Ovary (tissue), 7 donors: ENCODE measurements at regions not wholly inside any gene's neighbourhood (a gene's known extent, or its start where the extent isn't known, plus 50 kb on each side); places are given as distances from the start of the nearest gene placed in this dataset.

Experiments used
- DNase-seq, 5 donors: peaks; one replicate each; pipeline ENCODE4 v3.0.0-alpha.2; 2019 to 2020
- H3K27ac ChIP-seq, 2 donors: fragments of 200-600 bp; one replicate each; pipeline versions ENCODE4 v1.5.1 to v1.8.0; 2019 to 2022
- H3K27me3 ChIP-seq: fragments of 200-600 bp; one replicate; pipeline ENCODE4 v1.8.0; 2022
- H3K36me3 ChIP-seq: fragments of 200-600 bp; sonication (generic); one replicate; pipeline ENCODE4 v1.5.1; 2019
- H3K4me1 ChIP-seq: one replicate; pipeline ENCODE4 v1.8.1; 2013; ENCODE audit warnings: mild to moderate bottlenecking, moderate library complexity; ENCODE audit not compliant: insufficient read depth
- H3K4me3 ChIP-seq: fragments of 200-600 bp; sonication (generic); one replicate; pipeline ENCODE4 v1.5.1; 2017
- H3K9me3 ChIP-seq, 2 donors: fragments of 200-600 bp in 1 of 2; sonication (generic) in 1 of 2; one replicate each; pipeline versions ENCODE4 v1.5.1 to v1.8.1; 2013 to 2019; ENCODE audit warnings: mild to moderate bottlenecking in 1 of 2, moderate library complexity in 1 of 2
- EP300 ChIP-seq: sonication (generic); formaldehyde crosslinking; IDR thresholded peaks from one replicate; pipeline ENCODE4 v1.6.1; 2017; ENCODE audit warnings: antibody characterized with exemption
- POLR2A ChIP-seq: fragments of 450-650 bp; IDR thresholded peaks from one replicate; pipeline ENCODE4 v1.6.1; 2017; ENCODE audit warnings: antibody characterized with exemption, mild to moderate bottlenecking, moderate library complexity
- WGBS, 3 donors: extraction: QIAGEN DNeasy Blood & Tissue Kit in 1 of 3; methylation state at CpG; one replicate each; pipeline versions ENCODE4 v1.1.5 to v1.1.7; 2013 to 2017; 5-methylcytosine and 5-hydroxymethylcytosine counted together
- intact Hi-C, 4 donors: fragments of 100-400 bp; cut with DNase I; formaldehyde crosslinking; loops; one replicate each; pipeline versions ENCODE4 v1.11.0 to v1.15.1; 2022 to 2023
- TF ChIP-seq, protein P1 (sequence below), 3 donors: fragments of 450-650 bp in 2 of 3; fragments of 200-600 bp in 1 of 3; IDR thresholded peaks; one replicate each; pipeline versions ENCODE4 v1.5.1 to v1.8.0; 2016 to 2022; ENCODE audit warnings: antibody characterized with exemption in 3 of 3, mild to moderate bottlenecking in 1 of 3
- donor health status: DM: no; HTN: no; CAD: no; lungs with moderate emphysema.
- donor health status: DM: no; HTN: no; CAD: no.
- donor health status: Bipolar disorder and iron deficiency.
- donor health status: DM: no; HTN: no; CAD: no.
- donor health status: DM: yes; HTN: yes; CAD: no.

DNA sequence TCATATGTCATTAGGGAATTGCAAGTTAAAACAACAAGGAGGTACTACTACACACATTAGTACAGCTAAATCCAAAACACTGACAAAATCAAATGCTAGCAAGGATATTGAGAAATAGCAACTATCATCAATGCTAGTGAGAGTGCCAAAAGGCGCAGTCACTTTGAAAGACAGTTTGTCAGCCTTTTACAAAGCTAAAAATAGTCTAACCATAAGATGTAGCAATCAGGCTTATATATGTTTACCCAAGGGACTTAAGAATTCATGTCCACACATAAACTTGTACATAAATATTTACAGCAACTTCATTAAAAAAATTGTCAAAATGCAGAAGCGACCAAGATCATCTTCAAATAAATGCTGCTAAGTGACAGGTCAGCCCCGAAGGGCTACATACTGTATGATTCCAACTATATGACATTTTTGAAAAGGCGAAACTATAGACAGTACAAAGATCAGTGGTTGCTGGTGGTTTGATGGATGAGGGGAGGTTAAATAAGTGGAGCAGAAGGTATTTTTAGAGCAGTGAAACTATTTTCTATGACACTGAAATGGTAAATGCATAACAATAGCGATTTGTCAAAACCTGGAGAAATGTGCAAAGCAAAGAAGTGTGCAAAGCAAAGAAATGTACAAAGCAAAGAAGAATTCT is 704.8 kb downstream of the ARAP2 start:
- Histone ChIP-seq H3K4me1 (no peaks in the 10 kb centered on the region), H3K27me3 (no peaks in the 10 kb centered on the region), H3K36me3 (no peaks in the 10 kb centered on the region), H3K9me3 (no peaks in the 10 kb centered on the region), H3K4me3 (no peak overlapping the region), H3K27ac (no peak overlapping the region)
- no peak for DNase-seq
- TF ChIP-seq, protein P1, sequence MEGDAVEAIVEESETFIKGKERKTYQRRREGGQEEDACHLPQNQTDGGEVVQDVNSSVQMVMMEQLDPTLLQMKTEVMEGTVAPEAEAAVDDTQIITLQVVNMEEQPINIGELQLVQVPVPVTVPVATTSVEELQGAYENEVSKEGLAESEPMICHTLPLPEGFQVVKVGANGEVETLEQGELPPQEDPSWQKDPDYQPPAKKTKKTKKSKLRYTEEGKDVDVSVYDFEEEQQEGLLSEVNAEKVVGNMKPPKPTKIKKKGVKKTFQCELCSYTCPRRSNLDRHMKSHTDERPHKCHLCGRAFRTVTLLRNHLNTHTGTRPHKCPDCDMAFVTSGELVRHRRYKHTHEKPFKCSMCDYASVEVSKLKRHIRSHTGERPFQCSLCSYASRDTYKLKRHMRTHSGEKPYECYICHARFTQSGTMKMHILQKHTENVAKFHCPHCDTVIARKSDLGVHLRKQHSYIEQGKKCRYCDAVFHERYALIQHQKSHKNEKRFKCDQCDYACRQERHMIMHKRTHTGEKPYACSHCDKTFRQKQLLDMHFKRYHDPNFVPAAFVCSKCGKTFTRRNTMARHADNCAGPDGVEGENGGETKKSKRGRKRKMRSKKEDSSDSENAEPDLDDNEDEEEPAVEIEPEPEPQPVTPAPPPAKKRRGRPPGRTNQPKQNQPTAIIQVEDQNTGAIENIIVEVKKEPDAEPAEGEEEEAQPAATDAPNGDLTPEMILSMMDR (IDR thresholded peaks at IDR 0.05) = no peak
- no peak for TF ChIP-seq EP300
- no peak for TF ChIP-seq POLR2A
- intact Hi-C loops = no loop called here
- 82 to 88% (median 87%) methylated on average over 5 of the region's 5 CpGs for WGBS, 3 donors

DNA sequence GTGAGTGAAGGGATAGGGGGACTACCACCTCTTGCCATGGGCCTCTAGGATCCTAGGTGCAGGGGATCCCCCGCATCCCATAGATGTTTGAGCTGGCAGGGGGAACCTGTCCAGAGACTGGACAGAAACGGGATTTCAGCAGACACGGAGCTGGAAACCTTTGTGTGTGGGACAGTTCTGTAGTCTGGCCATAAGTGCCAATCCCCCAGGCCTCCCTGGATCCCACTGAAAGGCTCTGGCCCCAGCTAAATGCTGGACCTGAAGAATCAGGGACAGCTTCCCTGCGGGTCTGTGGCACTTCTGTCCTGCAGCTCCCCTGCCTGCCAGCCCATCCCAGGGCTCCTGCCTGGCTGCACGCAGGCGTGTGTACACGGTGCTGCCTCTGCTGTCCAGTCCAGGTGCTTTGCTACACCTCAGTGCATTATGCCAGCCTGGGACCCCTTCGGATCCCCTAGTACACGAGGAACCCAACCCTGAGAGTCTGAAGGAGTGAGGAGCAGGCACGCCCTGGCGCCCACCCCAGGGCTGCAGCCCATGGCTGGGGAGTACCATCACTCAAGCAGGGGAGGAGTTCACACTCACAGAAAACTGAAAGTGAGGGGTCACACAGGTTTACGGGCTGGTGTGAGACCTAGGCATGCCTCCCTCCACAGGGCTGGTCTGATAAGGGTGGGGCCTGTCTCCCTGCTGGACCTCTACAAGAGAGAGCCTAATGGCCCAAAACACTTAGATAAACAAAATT is 703.0 kb downstream of the ARAP2 start:
- no peak for TF ChIP-seq POLR2A
- TF ChIP-seq EP300 = no peak
- TF ChIP-seq, protein P1 (IDR thresholded peaks at IDR 0.05) = no peak
- Histone ChIP-seq H3K4me1 (no peaks in the 10 kb centered on the region), H3K27ac (no peak overlapping the region), H3K9me3 (no peaks in the 10 kb centered on the region), H3K4me3 (no peak overlapping the region), H3K27me3 (no peaks in the 10 kb centered on the region), H3K36me3 (no peaks in the 10 kb centered on the region)
- no peak for DNase-seq
- 80 to 82% (median 80%) methylated on average over 12 of the region's 12 CpGs for WGBS, 3 donors
- intact Hi-C loops = no loop called here

DNA sequence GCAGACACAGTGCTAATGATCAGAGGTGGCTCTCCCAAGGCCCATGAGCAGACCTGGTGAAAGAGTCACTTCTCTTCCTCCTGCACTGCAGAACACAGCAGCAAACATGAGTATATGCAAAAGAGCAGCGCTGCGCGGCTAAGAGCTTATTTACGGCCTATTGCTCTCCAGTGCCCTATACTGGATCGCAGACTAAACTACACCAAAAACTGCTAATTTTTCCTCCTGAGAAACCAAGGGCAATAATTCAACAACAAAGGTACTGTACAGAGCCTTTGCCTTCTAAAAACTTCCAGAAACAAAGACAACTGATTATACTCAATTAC is 702.5 kb downstream of the ARAP2 start:
- Histone ChIP-seq H3K4me3 (no peak overlapping the region), H3K36me3 (no peaks in the 10 kb centered on the region), H3K27ac (no peak overlapping the region), H3K27me3 (no peaks in the 10 kb centered on the region), H3K4me1 (no peaks in the 10 kb centered on the region), H3K9me3 (no peaks in the 10 kb centered on the region)
- 83 to 92% (median 86%) methylated on average over 5 of the region's 5 CpGs for WGBS, 3 donors
- intact Hi-C loops = no loop called here
- no peak for DNase-seq
- TF ChIP-seq EP300 = no peak
- TF ChIP-seq, protein P1 (IDR thresholded peaks at IDR 0.05) = no peak
- TF ChIP-seq POLR2A = no peak

DNA sequence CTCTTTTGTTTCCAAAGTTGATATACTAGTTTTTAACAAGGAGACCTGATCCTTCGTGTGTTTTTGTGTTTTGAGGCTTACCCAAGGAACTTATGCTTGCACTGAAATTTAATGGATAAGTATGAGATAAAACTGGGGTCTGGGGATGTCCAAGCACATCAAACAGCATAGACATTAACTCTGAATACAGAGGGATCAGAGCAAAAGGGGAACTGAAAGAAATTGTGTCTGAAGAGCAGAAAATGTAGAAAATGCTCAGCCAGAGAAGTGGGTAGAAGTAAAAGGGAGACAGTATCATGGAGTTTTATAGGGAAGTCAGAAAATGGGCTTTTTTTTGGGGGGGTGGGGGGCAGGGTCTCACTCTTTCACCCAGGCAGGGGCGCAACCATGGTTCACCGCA is 695.4 kb downstream of the ARAP2 start:
- H3K9me3 ChIP-seq = no peaks in the 10 kb centered on the region
- TF ChIP-seq POLR2A (no peak), EP300 (no peak)
- TF ChIP-seq, protein P1 (IDR thresholded peaks at IDR 0.05) = no peak
- no peak for DNase-seq
- intact Hi-C loops = no loop called here
- WGBS, 3 donors = 84 to 85% (median 85%) methylated on average over 3 of the region's 3 CpGs
- H3K4me3 ChIP-seq = no peak overlapping the region
- no peaks in the 10 kb centered on the region for H3K36me3 ChIP-seq
- no peak overlapping the region for H3K27ac ChIP-seq
- H3K27me3 ChIP-seq = no peaks in the 10 kb centered on the region
- no peaks in the 10 kb centered on the region for H3K4me1 ChIP-seq
